GM23248 (cell line): ENCODE measurements at regions not wholly inside any gene's neighbourhood (a gene's known extent, or its start where the extent isn't known, plus 50 kb on each side); places are given as distances from the start of the nearest gene placed in this dataset.

Experiments
- EZH2 ChIP-seq: fragments of 200-600 bp; sonication (generic); IDR thresholded peaks from 2 replicates; pipeline ENCODE4 v1.6.1; 2018; ENCODE audit warnings: antibody characterized with exemption, mild to moderate bottlenecking; ENCODE audit not compliant: insufficient read depth, poor library complexity, severe bottlenecking
- EZH2phosphoT487 ChIP-seq: fragments of 200-600 bp; sonication (generic); IDR thresholded peaks from 2 replicates; pipeline ENCODE4 v1.6.1; 2018; ENCODE audit warnings: antibody characterized with exemption, moderate library complexity, mild to moderate bottlenecking, low read depth; ENCODE audit not compliant: insufficient read depth

- TF ChIP-seq EZH2phosphoT487 (no peak), EZH2 (no peak)
These were observed 461.7 kb downstream of the RAPGEF2 start for GRCh38 chr4:159564615-159565014.
